NCI-H1417 treated with DMSO at 0.1 percent for 48 hours (cell line): ENCODE measurements at regions not wholly inside any gene's neighbourhood (a gene's known extent, or its start where the extent isn't known, plus 50 kb on each side); places are given as distances from the start of the nearest gene placed in this dataset.

ENCODE experiments used
- DNase-seq: peaks from one replicate; lab custom pipeline; 2025; lab: John Stamatoyannopoulos, UW

DNA sequence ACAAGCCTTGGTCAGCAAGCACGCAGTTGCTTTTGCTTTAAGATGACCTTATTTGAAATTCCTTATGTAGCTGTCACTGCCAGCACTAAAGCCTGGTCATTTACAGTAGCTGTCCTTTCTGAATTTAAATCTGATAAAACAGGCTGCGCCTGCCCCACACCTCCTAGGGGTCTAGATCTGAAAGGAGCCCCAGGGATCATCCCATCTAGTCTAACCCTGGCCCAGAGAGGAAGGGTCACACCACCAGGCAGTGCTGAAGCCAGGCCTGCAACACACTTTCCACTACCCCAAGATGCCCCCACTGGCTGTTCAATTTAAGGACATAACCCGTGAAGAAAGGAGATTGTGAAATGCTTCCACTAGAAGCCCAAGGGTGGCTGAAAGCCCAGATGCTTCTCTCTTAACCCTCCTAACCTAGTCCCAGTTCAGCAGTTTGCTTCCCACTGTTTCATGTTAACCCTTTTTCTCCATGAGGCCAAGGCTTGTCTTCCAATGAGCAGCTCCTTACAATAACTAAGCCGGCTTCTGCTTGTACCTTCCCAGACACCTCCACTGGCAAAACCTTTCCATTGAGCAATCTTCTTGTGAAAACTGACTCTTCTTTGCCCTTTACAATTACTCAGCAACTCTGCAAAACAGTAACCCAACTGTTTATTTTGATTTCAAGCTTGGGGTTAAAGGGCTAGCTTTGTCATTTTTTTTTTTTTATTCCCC, 198.9 kb upstream of the LPP start:
- DNase-seq: no peak

DNA sequence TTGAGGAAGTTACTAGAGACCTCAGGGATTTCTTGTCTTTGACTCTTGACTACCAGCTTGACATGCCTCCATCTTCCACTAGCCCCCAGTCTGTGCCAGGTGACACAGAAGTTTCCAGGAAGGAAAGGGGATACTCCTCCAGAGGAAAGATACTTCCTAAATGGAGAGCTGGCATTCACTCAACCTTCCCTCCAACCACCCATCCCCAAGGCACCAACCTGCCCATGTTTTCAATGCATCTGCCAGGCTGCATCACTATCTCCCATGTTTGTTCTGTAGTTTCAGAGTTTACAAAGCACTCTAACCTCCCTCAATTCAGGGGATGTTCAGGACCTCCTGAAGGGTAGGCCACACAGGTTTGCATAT, 198.4 kb upstream of the LPP start:
- DNase-seq: no peak

DNA sequence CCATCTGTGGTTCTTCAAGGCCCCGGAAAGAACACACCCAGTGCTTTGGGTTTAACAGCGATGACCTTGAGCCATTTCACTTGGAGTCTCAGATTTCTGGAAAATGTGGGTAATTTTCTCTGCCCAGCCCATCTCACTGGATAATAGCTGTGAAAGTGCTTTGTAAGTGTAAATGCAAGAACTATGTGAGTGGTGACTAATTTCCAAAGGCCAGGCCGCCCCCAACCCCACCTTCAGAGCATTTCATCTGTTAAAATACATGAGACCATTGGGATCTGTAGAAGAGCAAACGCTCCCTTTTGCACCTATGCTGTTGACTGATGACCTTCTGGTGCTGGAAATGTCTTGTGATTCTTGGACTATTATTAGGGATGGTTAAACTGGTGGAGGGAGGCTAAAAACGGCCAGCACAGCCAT, 196.8 kb upstream of the LPP start:
- no peak for DNase-seq

DNA sequence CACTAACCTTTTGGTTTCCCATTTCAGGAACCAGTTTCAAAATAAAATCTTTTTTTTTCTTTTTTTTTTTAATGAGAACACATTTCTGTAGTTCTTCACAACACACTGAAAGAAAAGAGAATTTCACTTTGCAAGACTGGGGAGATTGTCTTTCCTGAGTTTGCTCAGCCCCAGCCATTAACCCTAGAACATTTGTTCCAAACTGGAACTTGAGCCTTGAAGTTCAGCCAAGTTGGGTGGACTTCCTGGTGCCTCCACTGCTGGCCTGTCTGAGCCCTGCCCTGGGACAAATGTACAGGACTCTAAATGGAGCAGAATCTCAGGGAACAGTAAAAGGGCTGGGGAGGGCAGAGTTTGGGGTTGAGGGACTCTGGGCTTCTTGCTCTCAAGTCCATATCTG, 196.4 kb upstream of the LPP start:
- DNase-seq: no peak

DNA sequence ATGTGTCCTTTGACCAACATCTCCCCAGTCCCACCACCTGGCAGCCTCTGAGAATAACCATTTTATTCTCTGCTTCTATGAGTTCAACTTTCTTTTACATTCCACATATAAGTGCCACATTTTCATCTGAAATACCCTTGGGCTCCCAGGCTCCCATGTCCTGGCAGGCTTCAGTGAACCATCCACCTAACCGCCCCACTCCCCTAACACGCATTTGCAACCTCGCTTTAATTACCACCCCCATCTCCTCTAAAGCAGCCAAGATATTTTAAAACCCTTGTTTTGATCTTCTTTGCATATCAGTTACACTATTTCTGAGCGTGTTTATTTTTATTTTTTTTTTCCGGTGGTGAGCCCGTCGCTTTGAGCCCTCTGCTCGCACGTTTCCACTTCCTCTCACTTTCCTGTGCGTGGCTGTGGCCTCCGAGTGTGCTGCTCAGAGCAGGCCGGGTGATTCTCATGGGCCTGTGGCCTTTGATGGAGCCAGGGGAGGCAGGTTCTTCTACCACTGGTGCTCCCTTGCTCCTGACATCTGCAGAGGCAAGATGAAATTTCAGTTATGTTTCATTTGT, 195.4 kb upstream of the LPP start:
- no peak for DNase-seq

DNA sequence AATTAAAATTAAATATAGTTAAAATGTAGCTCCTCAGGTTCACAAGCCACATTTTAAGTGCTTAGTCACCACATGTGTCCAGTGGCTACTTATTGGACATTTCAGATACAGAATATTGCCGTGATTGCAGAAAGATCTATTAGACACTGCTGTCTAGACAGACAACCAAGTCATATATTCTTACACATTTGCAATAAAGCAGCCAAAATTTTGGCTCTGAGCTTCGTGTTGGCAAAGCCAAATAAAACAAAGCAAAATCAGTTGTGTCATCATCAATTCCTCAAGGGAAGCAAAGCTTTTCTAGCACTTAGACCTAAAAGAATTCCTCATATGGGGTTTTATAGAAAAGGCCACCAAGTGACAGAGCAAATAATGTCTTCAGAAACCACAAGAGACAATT, 193.1 kb upstream of the LPP start:
- DNase-seq: no peak

DNA sequence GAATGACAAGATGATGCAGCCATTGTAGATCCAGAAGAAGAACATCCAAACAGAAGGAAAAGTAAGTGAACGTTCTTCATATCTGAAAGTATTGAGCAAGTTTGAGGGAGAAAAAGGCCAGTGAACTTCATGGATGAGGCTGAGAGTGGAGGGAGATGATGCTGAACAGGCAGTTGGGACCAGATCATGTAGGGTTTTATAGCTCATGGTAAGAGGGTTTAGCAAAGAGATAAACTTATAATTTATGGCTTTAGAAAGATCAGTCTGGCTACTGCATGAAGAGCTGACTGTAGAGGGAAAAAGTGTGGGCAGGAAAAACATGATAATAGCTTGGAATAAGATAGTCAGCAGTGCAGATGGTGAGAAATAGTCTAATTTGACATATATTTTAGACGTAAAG, 192.6 kb upstream of the LPP start:
- no peak for DNase-seq

DNA sequence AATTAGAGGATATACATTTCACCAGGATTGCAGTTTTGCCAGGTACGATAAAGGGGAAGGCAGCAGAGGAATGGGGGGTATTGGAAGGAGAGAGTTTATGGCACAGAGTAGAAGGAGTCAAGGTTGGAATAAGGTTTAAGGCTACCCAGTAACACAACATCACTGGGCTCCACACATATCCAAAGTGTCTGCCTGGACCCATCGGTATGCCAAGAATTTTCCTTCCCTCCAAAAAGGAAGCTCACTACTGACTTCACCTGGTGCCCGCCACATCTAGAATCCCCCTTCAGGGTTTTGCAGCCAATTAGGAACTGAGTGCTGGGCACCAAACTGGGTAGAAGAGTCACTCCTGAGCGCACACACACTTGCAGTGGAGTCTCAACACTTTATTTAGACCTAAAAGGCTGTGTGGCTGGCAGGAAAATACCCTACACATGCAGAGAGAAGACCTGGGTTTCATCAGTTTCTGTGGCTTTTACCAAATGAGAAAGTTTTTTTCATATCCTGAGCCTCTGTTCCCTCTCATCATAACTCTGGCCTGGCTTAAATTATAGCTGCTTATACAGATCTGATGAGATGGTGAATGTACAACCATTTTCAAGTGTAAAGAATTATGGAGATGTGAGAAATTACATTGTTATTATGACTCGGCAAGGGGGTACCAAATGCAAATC, 190.8 kb upstream of the LPP start:
- DNase-seq: no peak

DNA sequence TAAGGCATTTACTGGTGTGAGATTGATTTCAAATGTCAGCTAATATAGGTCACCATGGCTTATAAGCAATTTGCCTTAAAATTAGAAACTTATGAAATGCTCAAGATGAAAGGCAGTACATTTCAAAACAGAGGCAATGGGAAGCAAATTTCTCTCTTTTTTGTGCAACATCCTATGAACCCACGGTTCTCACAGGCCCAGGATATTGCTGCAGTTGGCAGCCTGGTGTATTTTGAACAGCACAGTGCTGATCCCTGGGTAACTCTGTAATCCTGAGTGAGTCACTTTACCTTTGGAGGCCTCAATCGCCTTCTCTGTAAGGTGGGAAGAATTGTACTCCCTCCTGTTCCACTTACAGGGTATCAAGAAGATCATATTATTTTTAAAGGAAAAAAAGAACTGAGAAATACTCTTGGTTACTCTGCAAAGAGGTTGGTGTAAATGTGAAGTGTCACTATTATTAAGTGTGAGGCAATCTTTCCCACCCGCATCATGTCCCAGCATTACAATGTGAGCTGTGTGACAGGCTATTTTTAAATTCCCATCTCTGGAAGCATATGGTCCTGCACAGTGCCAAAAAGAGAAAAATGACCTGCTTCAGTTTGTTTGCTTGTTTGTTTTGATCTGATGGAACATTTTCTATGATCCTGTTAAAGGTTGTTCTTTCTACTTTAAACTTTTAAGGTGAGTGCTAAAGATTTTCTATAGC, 190.1 kb upstream of the LPP start:
- no peak for DNase-seq

DNA sequence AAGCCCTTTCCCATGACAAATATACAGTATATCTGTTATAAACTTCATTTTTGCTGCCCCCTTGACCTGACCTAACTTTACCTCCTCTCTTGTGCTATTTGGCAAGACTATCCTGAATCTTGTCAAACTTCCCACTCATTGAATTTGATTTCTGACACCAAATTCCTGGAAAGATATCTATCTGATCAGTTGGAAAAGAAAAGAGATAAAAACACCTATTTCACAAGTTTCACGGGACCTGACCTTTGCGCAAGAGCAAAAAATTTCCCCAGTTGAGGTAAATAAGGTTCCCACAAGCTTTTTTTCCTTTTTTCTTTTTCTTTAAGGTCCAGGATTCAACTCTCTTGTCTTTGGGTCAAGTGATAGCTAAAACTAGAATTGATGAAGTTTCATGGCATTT, 189.2 kb upstream of the LPP start:
- DNase-seq: no peak

DNA sequence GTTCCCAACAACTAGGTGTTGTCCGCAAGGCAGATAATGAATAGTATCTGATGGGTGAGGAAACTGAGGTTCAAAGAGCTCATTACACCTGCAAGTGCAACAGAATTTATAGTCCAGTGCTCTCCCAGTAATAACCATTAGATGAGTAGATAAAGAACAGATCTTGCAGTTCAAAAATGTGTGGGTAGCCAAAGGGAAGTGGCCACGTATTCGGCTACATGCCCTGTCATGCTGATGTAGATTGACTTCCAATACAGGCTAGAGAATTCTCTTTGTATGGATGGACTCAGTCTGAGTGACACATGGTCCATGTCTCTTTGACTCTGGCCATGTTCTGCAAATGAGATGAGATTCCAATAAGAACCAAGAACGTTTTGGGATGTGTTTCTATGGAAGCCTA, 187.9 kb upstream of the LPP start:
- no peak for DNase-seq

DNA sequence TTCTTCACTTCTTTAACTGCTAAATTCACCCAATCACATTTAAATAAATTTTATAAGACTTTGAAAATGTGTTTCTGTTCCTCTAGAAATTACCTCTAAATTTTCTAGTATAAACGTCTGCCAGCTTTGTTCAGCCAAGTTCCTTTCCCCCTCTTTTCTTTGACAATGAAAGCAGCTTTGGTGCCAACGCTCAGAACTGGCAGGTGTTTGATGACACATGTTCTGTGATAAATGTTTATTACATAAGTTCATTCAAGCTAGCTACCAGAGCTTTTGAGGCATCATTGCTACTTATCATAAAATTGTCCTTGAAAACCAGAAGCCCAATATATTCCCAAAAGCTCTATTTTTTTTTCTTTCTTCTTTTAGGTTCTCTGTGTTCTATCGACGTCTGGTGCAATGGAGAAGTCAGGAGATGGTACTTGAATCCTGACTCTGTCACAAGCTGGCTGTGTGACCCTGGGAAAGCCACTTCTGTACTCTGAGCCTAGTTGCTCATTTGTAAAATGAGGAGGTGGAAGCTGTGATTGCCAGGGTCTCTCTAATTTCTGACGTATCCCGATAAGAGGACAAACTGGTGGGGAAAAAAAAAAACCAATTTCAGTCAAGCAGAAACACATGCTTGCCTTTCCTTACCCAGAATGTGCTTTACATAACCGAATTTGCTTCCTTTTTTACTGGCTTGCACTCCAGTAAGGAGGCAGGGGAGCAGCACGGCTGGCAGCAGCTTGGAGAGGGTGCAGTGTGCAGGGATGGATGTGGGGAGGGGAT, 187.1 kb upstream of the LPP start:
- DNase-seq: no peak

DNA sequence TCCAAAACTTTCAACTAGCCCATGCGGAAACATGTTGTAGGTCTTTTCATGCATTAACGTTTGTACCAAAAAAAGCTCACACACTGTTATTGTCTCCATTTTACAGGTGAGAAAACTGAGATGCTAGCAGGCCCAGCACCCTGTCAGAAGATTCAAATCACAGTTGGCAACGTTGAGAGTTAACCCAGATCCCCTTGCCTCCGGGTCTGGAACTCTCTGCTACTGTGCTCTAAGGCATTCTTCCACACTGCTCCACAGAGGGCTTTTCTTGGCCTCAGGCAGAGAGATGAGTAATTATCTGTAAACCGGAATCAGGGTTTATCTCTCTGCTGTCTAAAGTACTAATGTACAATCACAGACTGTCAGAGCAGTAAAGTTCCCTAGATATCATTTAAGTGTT, 186.0 kb upstream of the LPP start:
- no peak for DNase-seq

DNA sequence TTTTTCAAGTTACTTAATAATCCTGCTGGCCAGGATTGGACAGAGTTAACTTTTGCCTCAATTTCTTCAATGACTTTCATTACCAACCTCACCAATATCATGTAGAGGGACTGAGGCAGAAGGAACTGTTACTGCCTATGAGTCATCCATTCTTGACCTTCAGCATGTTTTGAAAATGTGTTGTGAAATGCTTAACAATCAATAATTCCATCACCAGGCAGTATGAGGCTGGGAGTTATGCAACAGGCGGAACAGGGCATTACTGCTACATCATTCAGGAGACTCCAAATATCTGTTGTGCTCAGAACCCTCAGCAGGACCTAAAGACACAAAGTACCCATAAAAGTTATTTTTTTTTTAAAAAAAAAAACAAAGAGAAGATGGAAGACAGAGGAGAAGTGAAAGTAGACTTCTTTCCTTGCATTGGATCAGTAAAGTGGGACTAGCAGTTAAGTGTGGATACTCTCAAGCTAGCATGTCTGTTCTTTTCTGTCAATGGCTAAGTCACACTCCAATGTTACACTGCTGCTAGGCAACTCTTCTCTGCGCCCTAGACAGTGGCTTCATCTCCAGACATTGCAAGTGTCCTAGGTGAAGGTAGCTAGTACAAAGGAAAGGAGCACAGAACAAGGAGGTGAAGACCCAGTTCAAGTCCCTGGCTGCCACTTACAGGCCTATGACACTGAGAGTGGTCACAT, 184.9 kb upstream of the LPP start:
- DNase-seq: no peak

DNA sequence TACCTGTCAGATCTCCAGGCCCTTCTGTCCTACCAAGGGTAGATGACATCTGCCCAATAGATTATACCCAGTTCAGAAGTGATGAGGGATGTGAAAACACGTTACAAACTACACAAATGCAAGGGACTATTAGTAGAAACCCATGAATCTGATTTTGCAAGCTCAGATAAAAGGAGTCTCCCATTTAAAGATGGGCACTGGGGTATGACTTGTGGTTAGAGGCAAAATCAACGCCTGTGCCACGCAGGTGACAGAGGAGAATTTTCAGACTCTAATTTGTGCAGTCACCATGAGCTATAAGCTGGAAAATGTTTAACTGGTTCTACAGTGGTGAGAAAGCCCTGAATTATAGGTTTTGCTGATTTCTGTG, 184.4 kb upstream of the LPP start:
- no peak for DNase-seq

DNA sequence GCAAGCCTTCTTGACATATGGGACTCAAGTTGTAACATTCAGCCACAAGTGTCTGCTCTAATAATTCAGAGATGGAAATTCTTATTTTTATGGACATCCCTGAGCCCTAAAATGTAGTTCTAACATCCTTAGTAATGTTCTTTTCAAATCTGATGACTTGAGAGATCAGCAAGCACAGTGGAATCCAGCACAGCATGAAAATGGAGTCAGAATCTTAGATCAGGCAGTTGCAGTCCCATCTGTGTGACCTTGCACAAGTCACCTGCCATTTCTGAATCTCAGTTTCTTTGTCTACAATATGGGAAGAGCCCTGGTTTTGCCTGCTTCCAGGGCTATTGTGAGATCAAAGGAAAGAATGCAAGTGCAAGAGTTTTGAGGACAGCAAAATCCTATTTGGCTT, 183.9 kb upstream of the LPP start:
- no peak for DNase-seq

DNA sequence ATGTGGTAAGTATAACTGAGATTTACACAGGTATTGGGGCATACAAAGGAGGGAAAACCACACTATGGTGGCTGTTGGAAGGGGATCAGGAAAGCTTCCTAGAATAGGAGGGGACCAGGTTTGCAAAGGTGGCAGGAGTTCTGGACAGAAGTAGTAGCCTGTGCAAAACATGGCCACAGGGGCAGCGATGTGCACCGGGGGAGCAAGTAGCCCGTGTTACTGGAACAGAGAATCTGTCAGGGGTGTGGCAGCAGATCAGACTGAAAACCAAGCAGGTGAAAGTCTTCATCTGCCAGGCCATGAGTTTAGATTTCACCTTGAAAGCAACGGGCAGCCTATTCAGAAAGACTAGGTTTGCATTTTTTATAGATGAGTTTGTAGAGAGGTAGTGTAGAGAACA, 182.3 kb upstream of the LPP start:
- no peak for DNase-seq

DNA sequence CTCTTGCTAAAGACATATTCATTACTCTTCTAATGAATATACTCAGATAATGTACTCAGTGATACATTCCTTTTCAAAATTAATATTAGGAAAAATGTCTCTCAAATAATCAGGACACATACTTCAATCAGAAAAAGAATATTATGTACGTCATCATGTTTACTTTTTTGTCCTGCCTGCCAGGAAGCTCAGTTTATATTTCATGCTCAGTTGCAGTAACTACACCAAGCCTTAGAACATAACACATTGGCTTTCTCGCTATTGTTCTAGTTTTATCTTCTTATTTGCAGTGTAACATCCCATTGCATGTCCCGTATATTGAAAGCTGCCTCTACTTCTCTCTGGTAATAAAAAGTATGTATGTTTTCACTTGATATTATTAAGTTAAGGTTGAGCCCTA, 181.5 kb upstream of the LPP start:
- DNase-seq: no peak

DNA sequence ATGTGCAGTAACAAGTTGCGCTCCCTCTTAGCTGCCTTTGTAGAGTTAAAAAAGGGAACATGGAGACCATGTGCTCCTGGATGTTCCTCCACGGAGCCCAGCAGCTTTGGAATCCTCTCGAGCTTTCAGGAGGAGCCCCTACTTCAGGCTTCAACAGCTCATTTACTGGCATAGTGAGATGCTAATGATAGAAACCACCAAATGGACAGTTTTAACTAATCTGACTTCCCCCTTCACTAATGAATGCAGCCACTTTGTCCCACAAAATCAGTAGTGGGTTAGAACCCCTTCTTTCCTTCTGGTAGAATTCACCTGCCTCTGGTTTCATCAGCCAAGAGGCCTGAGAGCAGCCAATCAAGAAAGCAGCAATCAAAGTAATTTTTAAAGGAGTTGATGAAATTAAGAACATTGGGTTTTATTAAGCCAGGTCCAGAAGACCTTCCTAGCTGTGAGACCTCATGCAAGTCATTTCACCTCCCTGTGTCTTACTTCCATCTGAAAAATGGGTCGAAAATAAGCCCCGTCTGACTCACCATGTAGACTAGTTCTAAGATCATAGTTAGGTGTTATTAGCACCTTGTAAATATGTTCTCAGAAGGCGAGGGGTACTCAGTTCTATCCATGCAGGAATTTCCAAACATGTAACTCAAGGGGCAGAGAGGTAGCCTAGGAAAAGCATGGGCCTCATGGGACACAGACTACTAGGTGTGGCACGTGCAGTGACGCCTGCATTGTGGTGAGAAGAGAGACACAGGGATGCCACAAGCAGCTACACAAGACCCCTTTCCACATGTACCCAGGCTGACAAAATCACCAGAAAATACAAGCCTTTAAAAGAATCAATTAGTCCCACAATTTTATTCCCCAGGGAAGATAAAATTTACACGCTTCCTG, 179.7 kb upstream of the LPP start:
- no peak for DNase-seq

DNA sequence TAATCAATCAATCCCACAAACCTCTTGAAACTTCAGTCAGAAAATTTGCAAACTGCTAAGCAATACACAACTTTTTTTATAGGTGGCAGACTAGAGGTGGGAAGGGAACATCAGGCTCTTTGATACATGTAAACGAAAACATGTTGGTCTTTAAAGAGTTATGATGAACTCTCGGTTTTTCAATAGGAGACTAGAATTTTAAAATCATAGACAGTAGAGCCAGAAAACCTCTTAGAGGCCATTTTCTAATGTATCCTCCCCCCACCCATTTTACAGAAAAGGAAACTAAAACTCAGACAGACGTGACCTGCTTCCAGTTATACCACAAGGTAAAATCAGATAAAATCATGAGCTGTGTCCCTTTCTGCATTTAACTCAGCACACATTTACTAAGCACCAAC, 179.1 kb upstream of the LPP start:
- no peak for DNase-seq
